SU-DHL-6 (cell line): ENCODE measurements at regions not wholly inside any gene's neighbourhood (a gene's known extent, or its start where the extent isn't known, plus 50 kb on each side); places are given as distances from the start of the nearest gene placed in this dataset.

Experiments
- CTCF ChIP-seq: fragments of 200-600 bp; sonication (generic); IDR thresholded peaks from one replicate; pipeline ENCODE4 v1.5.1; 2017; ENCODE audit warnings: antibody characterized with exemption, mild to moderate bottlenecking, low read length, moderate library complexity; ENCODE audit not compliant: insufficient read depth, poor library complexity, severe bottlenecking
- EZH2phosphoT487 ChIP-seq: fragments of 200-600 bp; sonication (generic), shearing (Covaris generic); conservative IDR thresholded peaks from 2 replicates; pipeline ENCODE4 v1.6.1; 2018; ENCODE audit warnings: mild to moderate bottlenecking, antibody characterized with exemption, low read length, moderate library complexity, mixed read lengths

- TF ChIP-seq CTCF (no peak), EZH2phosphoT487 (no peak)
Observed at GRCh38 chr9:30356221-30356620, 2028.2 kb upstream of the ACO1 start.
